Naive B cell (primary cell): ENCODE measurements at regions not wholly inside any gene's neighbourhood (a gene's known extent, or its start where the extent isn't known, plus 50 kb on each side); places are given as distances from the start of the nearest gene placed in this dataset.
A peak's percentile ranks its signal among the peaks of the same experiment; 100 is the strongest.

Source experiments
- ATAC-seq, 2 donors: fragments of 150-1000 bp; cut with Tn5 transposase; 2 replicates each; pipeline ENCODE4 v1.10.0; 2021; ENCODE audit warnings: low read depth in 2 of 2, mild to moderate bottlenecking in 2 of 2, moderate library complexity in 2 of 2
- DNase-seq: peaks from one replicate; pipeline ENCODE4 v3.0.0; 2022
- H3K27ac Mint-ChIP-seq, 6 donors: one replicate each; pipeline ENCODE4 v1.8.0; 2020 to 2022; ENCODE audit warnings: mild to moderate bottlenecking in 6 of 6, mixed read lengths in 6 of 6, moderate library complexity in 5 of 6, inconsistent platforms in 2 of 6
- H3K27me3 Mint-ChIP-seq, 3 donors: one replicate each; pipeline ENCODE4 v1.8.0; 2021 to 2022; ENCODE audit warnings: mixed read lengths in 3 of 3, mild to moderate bottlenecking in 1 of 3
- H3K36me3 Mint-ChIP-seq, 2 donors: one replicate each; pipeline ENCODE4 v1.8.0; 2020 to 2022; ENCODE audit warnings: mixed read lengths in 2 of 2, inconsistent platforms in 1 of 2, mild to moderate bottlenecking in 1 of 2
- H3K4me1 Mint-ChIP-seq, 3 donors: one replicate each; pipeline ENCODE4 v1.8.0; 2020 to 2022; ENCODE audit warnings: mixed read lengths in 3 of 3, inconsistent platforms in 1 of 3, mild to moderate bottlenecking in 1 of 3, moderate library complexity in 1 of 3
- H3K4me3 Mint-ChIP-seq, 8 donors: one replicate each; pipeline ENCODE4 v1.8.0; 2020 to 2022; ENCODE audit warnings: mild to moderate bottlenecking in 8 of 8, mixed read lengths in 8 of 8, moderate library complexity in 8 of 8, inconsistent platforms in 2 of 8
- H3K9me3 Mint-ChIP-seq, 7 donors: one replicate each; pipeline ENCODE4 v1.8.0; 2020 to 2022; ENCODE audit warnings: mixed read lengths in 7 of 7, mild to moderate bottlenecking in 5 of 7, inconsistent platforms in 2 of 7, moderate library complexity in 1 of 7

- Mint-ChIP-seq H3K4me3 (no peak overlapping the region), H3K36me3 (no peaks in the 10 kb centered on the region), H3K4me1 (no peaks in the 10 kb centered on the region), H3K9me3 (peaks cover 0 to 7% (median 3%) of the 10 kb centered on the region in 7 donors), H3K27ac (peak overlapping the region in 1 of 6 donors; percentile 26), H3K27me3 (peaks cover 0 to 5% (median 0%) of the 10 kb centered on the region in 3 donors)
- ATAC-seq (no peak), DNase-seq (no peak)
Observed at GRCh38 chr10:128462844-128463243, 336.6 kb upstream of the MKI67 start.

GRCh38 chr10:128463991-128464760 lies 338.0 kb upstream of the MKI67 start:
- DNase-seq (peak; percentile 5), ATAC-seq (peak in 1 of 2 donors; percentile 10)
- Mint-ChIP-seq H3K9me3 (peaks cover 0 to 6% (median 3%) of the 10 kb centered on the region in 7 donors), H3K4me3 (no peak overlapping the region), H3K36me3 (no peaks in the 10 kb centered on the region), H3K27ac (peak overlapping the region in 1 of 6 donors; percentile 38), H3K4me1 (no peaks in the 10 kb centered on the region), H3K27me3 (no peaks in the 10 kb centered on the region)

GRCh38 chr10:128465697-128466096 lies 339.5 kb upstream of the MKI67 start:
- H3K4me1 Mint-ChIP-seq: no peaks in the 10 kb centered on the region
- H3K4me3 Mint-ChIP-seq: no peak overlapping the region
- H3K36me3 Mint-ChIP-seq: no peaks in the 10 kb centered on the region
- DNase-seq (no peak), ATAC-seq (no peak)
- no peaks in the 10 kb centered on the region for H3K27me3 Mint-ChIP-seq
- H3K27ac Mint-ChIP-seq: peak overlapping the region in 1 of 6 donors; percentile 39
- H3K9me3 Mint-ChIP-seq: peaks cover 0 to 7% (median 3%) of the 10 kb centered on the region in 7 donors

- Mint-ChIP-seq H3K4me1 (no peaks in the 10 kb centered on the region), H3K27ac (no peak overlapping the region), H3K4me3 (no peak overlapping the region), H3K27me3 (no peaks in the 10 kb centered on the region), H3K9me3 (peaks cover 0 to 7% (median 3%) of the 10 kb centered on the region in 7 donors), H3K36me3 (no peaks in the 10 kb centered on the region)
- no peak for DNase-seq
- ATAC-seq: no peak
Observed at GRCh38 chr10:128466831-128467371, 340.7 kb upstream of the MKI67 start.

GRCh38 chr10:128468462-128468861 lies 342.2 kb upstream of the MKI67 start:
- Mint-ChIP-seq H3K27me3 (no peaks in the 10 kb centered on the region), H3K36me3 (no peaks in the 10 kb centered on the region), H3K27ac (no peak overlapping the region), H3K4me1 (no peaks in the 10 kb centered on the region), H3K4me3 (no peak overlapping the region), H3K9me3 (peaks cover 0 to 7% (median 3%) of the 10 kb centered on the region in 7 donors)
- DNase-seq: no peak
- ATAC-seq: no peak

GRCh38 chr10:128469515-128469914 lies 343.3 kb upstream of the MKI67 start:
- DNase-seq: no peak
- H3K36me3 Mint-ChIP-seq: no peaks in the 10 kb centered on the region
- peaks cover 0 to 5% (median 3%) of the 10 kb centered on the region in 7 donors for H3K9me3 Mint-ChIP-seq
- H3K4me3 Mint-ChIP-seq: no peak overlapping the region
- H3K27ac Mint-ChIP-seq: peak overlapping the region in 1 of 6 donors; percentile 19
- no peak for ATAC-seq
- H3K27me3 Mint-ChIP-seq: no peaks in the 10 kb centered on the region
- no peaks in the 10 kb centered on the region for H3K4me1 Mint-ChIP-seq

GRCh38 chr10:128470321-128470965 lies 344.2 kb upstream of the MKI67 start:
- Mint-ChIP-seq H3K9me3 (peaks cover 0 to 3% (median 0%) of the 10 kb centered on the region in 7 donors), H3K4me1 (no peaks in the 10 kb centered on the region), H3K27me3 (no peaks in the 10 kb centered on the region), H3K27ac (no peak overlapping the region), H3K36me3 (no peaks in the 10 kb centered on the region), H3K4me3 (no peak overlapping the region)
- DNase-seq (no peak), ATAC-seq (no peak)

- ATAC-seq: no peak
- no peak overlapping the region for H3K27ac Mint-ChIP-seq
- H3K4me3 Mint-ChIP-seq: no peak overlapping the region
- H3K9me3 Mint-ChIP-seq: peaks cover 0 to 3% (median 0%) of the 10 kb centered on the region in 7 donors
- no peaks in the 10 kb centered on the region for H3K4me1 Mint-ChIP-seq
- no peaks in the 10 kb centered on the region for H3K36me3 Mint-ChIP-seq
- DNase-seq: no peak
- no peaks in the 10 kb centered on the region for H3K27me3 Mint-ChIP-seq
Observed at GRCh38 chr10:128471151-128471550, 344.9 kb upstream of the MKI67 start.

GRCh38 chr10:128472196-128472595 lies 346.0 kb upstream of the MKI67 start:
- H3K4me3 Mint-ChIP-seq: no peak overlapping the region
- peaks cover 0 to 3% (median 0%) of the 10 kb centered on the region in 7 donors for H3K9me3 Mint-ChIP-seq
- no peaks in the 10 kb centered on the region for H3K4me1 Mint-ChIP-seq
- H3K36me3 Mint-ChIP-seq: no peaks in the 10 kb centered on the region
- no peak overlapping the region for H3K27ac Mint-ChIP-seq
- no peaks in the 10 kb centered on the region for H3K27me3 Mint-ChIP-seq
- ATAC-seq (no peak), DNase-seq (no peak)

GRCh38 chr10:128473396-128473795 lies 347.2 kb upstream of the MKI67 start:
- Mint-ChIP-seq H3K4me1 (no peaks in the 10 kb centered on the region), H3K4me3 (no peak overlapping the region), H3K27ac (no peak overlapping the region), H3K36me3 (no peaks in the 10 kb centered on the region), H3K9me3 (peaks cover 0 to 3% (median 0%) of the 10 kb centered on the region in 7 donors), H3K27me3 (no peaks in the 10 kb centered on the region)
- ATAC-seq: no peak
- DNase-seq: no peak

- Mint-ChIP-seq H3K36me3 (no peaks in the 10 kb centered on the region), H3K27me3 (no peaks in the 10 kb centered on the region), H3K9me3 (peaks cover 0 to 3% (median 0%) of the 10 kb centered on the region in 7 donors), H3K4me3 (no peak overlapping the region), H3K4me1 (no peaks in the 10 kb centered on the region), H3K27ac (no peak overlapping the region)
- DNase-seq (no peak), ATAC-seq (no peak)
Observed at GRCh38 chr10:128473911-128474310, 347.7 kb upstream of the MKI67 start.

GRCh38 chr10:128474571-128474970 lies 348.3 kb upstream of the MKI67 start:
- H3K4me3 Mint-ChIP-seq: no peak overlapping the region
- no peaks in the 10 kb centered on the region for H3K4me1 Mint-ChIP-seq
- H3K36me3 Mint-ChIP-seq: no peaks in the 10 kb centered on the region
- no peaks in the 10 kb centered on the region for H3K27me3 Mint-ChIP-seq
- ATAC-seq: no peak
- H3K9me3 Mint-ChIP-seq: peaks cover 0 to 3% (median 0%) of the 10 kb centered on the region in 7 donors
- no peak overlapping the region for H3K27ac Mint-ChIP-seq
- no peak for DNase-seq

GRCh38 chr10:128475686-128476367 lies 349.6 kb upstream of the MKI67 start:
- H3K36me3 Mint-ChIP-seq: no peaks in the 10 kb centered on the region
- H3K4me3 Mint-ChIP-seq: no peak overlapping the region
- DNase-seq (no peak), ATAC-seq (no peak)
- peaks cover 0 to 4% (median 0%) of the 10 kb centered on the region in 3 donors for H3K27me3 Mint-ChIP-seq
- no peak overlapping the region for H3K27ac Mint-ChIP-seq
- no peaks in the 10 kb centered on the region for H3K4me1 Mint-ChIP-seq
- peaks cover 0 to 3% (median 0%) of the 10 kb centered on the region in 7 donors for H3K9me3 Mint-ChIP-seq
